ENCODE measurements at regions not wholly inside any gene's neighbourhood (a gene's known extent, or its start where the extent isn't known, plus 50 kb on each side); places are given as distances from the start of the nearest gene placed in this dataset.

- TF ChIP-seq CTCF (IDR thresholded peaks at IDR 0.05; ENCODE audit: insufficient read depth, low read length, poor library complexity, severe bottlenecking): no peak
- no peak for TF ChIP-seq EZH2phosphoT487 (conservative IDR thresholded peaks at IDR 0.05; ENCODE audit: low read length)
These were observed 161.4 kb upstream of the KCNJ16 start for GRCh38 chr17:69913616-69914015.

Measured in SU-DHL-6 (cell line).